GM18951 (cell line): ENCODE measurements at regions not wholly inside any gene's neighbourhood (a gene's known extent, or its start where the extent isn't known, plus 50 kb on each side); places are given as distances from the start of the nearest gene placed in this dataset.

Experiments used
- POLR2A ChIP-seq: IDR thresholded peaks from 4 replicates; pipeline ENCODE4 v1.6.1; 2011; ENCODE audit warnings: mild to moderate bottlenecking; ENCODE audit not compliant: insufficient read length, insufficient read depth; ENCODE audit errors: extremely low read depth
- in situ Hi-C: fragments of 300-500 bp; cut with MboI; formaldehyde crosslinking; loops from one replicate; pipeline ENCODE4 v1.12.0; 2022; ENCODE audit warnings: low sequenced_read_pairs, mixed read lengths, inconsistent platforms; ENCODE audit not compliant: unreplicated experiment

DNA sequence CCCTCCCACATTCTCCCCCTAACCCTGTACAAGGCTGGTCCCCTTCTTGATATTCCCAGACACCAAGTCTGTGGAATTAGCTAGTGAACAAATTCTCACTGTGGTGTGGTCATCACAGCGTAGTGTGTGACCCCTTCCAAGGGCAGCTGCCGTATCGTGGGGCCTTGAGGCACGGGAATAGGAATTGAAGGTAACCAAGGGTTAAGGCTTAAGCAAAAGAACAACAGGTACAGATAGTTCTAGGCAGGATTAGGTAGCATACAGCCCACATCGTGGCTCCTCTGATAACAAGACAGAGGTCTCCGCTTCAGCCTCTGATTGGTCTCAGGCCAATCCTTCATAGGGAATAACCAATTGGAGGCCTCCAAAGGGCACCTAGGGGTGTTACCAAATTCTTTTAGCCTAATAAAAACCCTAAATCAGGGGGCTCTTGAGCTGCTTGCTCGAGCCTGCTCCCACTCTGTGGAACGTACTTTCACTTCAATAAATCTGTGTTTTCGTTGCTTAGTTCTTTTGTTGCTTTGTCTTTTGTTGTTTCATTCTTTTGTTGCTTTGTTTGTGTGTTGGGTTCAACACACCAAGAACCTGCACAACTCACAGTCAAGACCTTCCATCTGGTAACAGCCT, 64.7 kb downstream of the GPR6 start:
- TF ChIP-seq POLR2A = no peak
- in situ Hi-C loops = loop anchor here (10.0 kb wide), 1 partner anchor 328 kb away; no protein-coding TSS in a partner anchor

- no peak for TF ChIP-seq POLR2A
- in situ Hi-C loops = loop anchor here (10.0 kb wide), 1 partner anchor 329 kb away; no protein-coding TSS in a partner anchor
Observed at GRCh38 chr6:110043366-110043994, 65.4 kb downstream of the GPR6 start.

GRCh38 chr6:110044096-110044495, 66.0 kb downstream of the GPR6 start:
- TF ChIP-seq POLR2A = no peak
- in situ Hi-C loops = loop anchor here (10.0 kb wide), 1 partner anchor 329 kb away; no protein-coding TSS in a partner anchor

- in situ Hi-C loops = loop anchor here (10.0 kb wide), 1 partner anchor 330 kb away; no protein-coding TSS in a partner anchor
- TF ChIP-seq POLR2A = no peak
Observed at GRCh38 chr6:110044622-110045021, 66.5 kb downstream of the GPR6 start.

- in situ Hi-C loops = loop anchor here (10.0 kb wide), 1 partner anchor 334 kb away; no protein-coding TSS in a partner anchor
- no peak for TF ChIP-seq POLR2A
Observed at GRCh38 chr6:110048221-110048875, 70.2 kb downstream of the GPR6 start.

GRCh38 chr6:110049696-110050439, 71.8 kb downstream of the GPR6 start:
- in situ Hi-C loops = loop anchor here (10.0 kb wide), 2 partner anchors 325 to 335 kb away; no protein-coding TSS in a partner anchor
- no peak for TF ChIP-seq POLR2A
